ENCODE measurements at regions not wholly inside any gene's neighbourhood (a gene's known extent, or its start where the extent isn't known, plus 50 kb on each side); places are given as distances from the start of the nearest gene placed in this dataset.

DNA sequence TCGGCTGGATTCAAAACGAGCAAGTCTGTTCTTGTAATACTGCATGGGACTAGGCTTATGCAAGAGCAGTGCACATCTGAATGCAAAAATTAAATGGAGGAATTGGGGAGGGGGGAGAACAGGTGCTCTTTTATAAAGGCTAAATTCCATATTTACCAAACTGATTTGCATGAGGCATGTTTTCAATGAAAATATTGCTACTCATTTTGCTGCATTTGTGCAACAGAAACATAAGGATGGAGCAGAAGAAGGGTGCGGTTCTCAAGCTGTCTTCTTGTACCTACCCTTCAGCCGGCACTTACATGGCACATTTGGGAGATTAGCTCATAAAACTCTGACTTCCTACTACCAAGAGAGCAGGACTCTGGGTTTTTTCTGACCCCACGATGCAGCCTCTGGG is 256.4 kb downstream of the CDCA7 start:
- H3K4me2 ChIP-seq: no peak overlapping the region
- no peak overlapping the region for H3K27ac Mint-ChIP-seq
- H3K36me3 Mint-ChIP-seq: no peaks in the 10 kb centered on the region
- H3K4me3 Mint-ChIP-seq: no peak overlapping the region
- H4K20me1 ChIP-seq (ENCODE audit: low read depth): no peaks in the 10 kb centered on the region
- H3K36me3 ChIP-seq: no peaks in the 10 kb centered on the region
- peaks cover 2% of the 10 kb centered on the region for H3K9me3 Mint-ChIP-seq
- peaks cover 16% of the 10 kb centered on the region for H3K4me1 ChIP-seq
- DNase-seq (ENCODE audit: low spot score): no peak
- H3K79me2 ChIP-seq (ENCODE audit: low read depth): no peaks in the 10 kb centered on the region
- H3K9me3 ChIP-seq (ENCODE audit: low read depth): no peaks in the 10 kb centered on the region
- no peak overlapping the region for H3K27ac ChIP-seq
- H3K27me3 ChIP-seq: no peaks in the 10 kb centered on the region
- peaks cover 21% of the 10 kb centered on the region for H3K4me1 Mint-ChIP-seq
- H3K4me3 ChIP-seq: no peak overlapping the region
- no peak overlapping the region for H3K9ac ChIP-seq
- TF ChIP-seq EZH2 (IDR thresholded peaks at IDR 0.05): no peak
- TF ChIP-seq, protein P1, sequence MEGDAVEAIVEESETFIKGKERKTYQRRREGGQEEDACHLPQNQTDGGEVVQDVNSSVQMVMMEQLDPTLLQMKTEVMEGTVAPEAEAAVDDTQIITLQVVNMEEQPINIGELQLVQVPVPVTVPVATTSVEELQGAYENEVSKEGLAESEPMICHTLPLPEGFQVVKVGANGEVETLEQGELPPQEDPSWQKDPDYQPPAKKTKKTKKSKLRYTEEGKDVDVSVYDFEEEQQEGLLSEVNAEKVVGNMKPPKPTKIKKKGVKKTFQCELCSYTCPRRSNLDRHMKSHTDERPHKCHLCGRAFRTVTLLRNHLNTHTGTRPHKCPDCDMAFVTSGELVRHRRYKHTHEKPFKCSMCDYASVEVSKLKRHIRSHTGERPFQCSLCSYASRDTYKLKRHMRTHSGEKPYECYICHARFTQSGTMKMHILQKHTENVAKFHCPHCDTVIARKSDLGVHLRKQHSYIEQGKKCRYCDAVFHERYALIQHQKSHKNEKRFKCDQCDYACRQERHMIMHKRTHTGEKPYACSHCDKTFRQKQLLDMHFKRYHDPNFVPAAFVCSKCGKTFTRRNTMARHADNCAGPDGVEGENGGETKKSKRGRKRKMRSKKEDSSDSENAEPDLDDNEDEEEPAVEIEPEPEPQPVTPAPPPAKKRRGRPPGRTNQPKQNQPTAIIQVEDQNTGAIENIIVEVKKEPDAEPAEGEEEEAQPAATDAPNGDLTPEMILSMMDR (IDR thresholded peaks at IDR 0.05): no peak
- no peak for TF ChIP-seq EZH2phosphoT487 (IDR thresholded peaks at IDR 0.05)
- H3F3A ChIP-seq (ENCODE audit: low read depth): no peaks in the 10 kb centered on the region
- H2AFZ ChIP-seq (replicated peaks): no peak overlapping the region
- no peaks in the 10 kb centered on the region for H3K27me3 Mint-ChIP-seq (ENCODE audit: insufficient read depth, low read depth)

DNA sequence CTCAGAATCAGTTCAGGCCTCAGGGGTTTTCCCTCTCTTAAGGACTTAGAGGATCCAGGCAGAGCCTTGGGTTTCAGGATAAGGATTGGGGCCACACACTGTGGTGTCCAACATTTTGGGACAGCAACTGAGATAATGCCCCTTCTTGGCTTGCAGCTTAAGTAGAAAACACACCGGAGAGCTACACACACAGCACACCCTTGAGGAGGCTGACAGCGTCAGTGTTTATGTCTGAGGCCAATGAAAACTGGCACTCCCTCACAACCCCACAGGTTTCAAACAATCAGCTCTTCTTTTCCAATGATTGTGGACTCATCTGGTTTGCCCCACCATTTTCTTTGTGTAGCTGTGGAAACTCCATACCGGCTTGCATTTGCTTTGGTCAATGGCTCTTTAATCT is 257.7 kb downstream of the CDCA7 start:
- Histone ChIP-seq H4K20me1 (ENCODE audit: low read depth) (no peaks in the 10 kb centered on the region), H2AFZ (replicated peaks) (peak overlapping the region; percentile 63), H3K4me2 (no peak overlapping the region), H3K36me3 (no peaks in the 10 kb centered on the region), H3K27me3 (no peaks in the 10 kb centered on the region), H3K27ac (no peak overlapping the region), H3K9ac (no peak overlapping the region), H3K4me3 (no peak overlapping the region), H3K79me2 (ENCODE audit: low read depth) (no peaks in the 10 kb centered on the region), H3F3A (ENCODE audit: low read depth) (no peaks in the 10 kb centered on the region), H3K4me1 (peaks cover 9% of the 10 kb centered on the region), H3K9me3 (ENCODE audit: low read depth) (no peaks in the 10 kb centered on the region)
- Mint-ChIP-seq H3K27ac (peak overlapping the region; percentile 65), H3K36me3 (no peaks in the 10 kb centered on the region), H3K9me3 (peaks cover 5% of the 10 kb centered on the region), H3K4me3 (no peak overlapping the region), H3K4me1 (peaks cover 12% of the 10 kb centered on the region), H3K27me3 (ENCODE audit: insufficient read depth, low read depth) (no peaks in the 10 kb centered on the region)
- peak; percentile 7 for DNase-seq (ENCODE audit: low spot score)
- TF ChIP-seq EZH2phosphoT487 (IDR thresholded peaks at IDR 0.05): no peak
- TF ChIP-seq EZH2 (IDR thresholded peaks at IDR 0.05): no peak
- TF ChIP-seq, protein P1 (IDR thresholded peaks at IDR 0.05): peak; percentile 6

DNA sequence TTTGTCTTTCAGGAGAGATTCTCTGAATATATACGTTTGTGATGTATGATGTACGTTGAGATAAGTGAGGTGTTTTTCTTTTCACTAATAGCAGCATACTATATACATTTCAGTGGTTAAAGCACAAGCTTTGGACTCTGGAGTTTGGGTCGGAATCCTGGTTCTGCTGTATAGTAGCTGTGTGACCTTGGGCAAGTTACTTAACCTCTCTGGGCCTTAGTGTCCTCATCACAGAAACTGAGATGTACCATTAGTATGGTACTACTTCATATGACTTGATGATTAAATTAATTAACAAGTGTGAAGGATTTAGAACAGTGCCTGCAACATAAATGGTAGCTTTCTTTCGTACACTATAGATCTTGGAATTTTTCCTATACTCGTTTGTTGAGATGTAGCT is 258.7 kb downstream of the CDCA7 start:
- no peaks in the 10 kb centered on the region for H3F3A ChIP-seq (ENCODE audit: low read depth)
- H3K4me2 ChIP-seq: no peak overlapping the region
- no peaks in the 10 kb centered on the region for H3K27me3 Mint-ChIP-seq (ENCODE audit: insufficient read depth, low read depth)
- H3K27me3 ChIP-seq: no peaks in the 10 kb centered on the region
- peaks cover 12% of the 10 kb centered on the region for H3K4me1 Mint-ChIP-seq
- H4K20me1 ChIP-seq (ENCODE audit: low read depth): no peaks in the 10 kb centered on the region
- H3K9me3 ChIP-seq (ENCODE audit: low read depth): no peaks in the 10 kb centered on the region
- no peak overlapping the region for H3K27ac ChIP-seq
- H2AFZ ChIP-seq (replicated peaks): no peak overlapping the region
- TF ChIP-seq EZH2phosphoT487 (IDR thresholded peaks at IDR 0.05) (no peak), EZH2 (IDR thresholded peaks at IDR 0.05) (no peak)
- TF ChIP-seq, protein P1 (IDR thresholded peaks at IDR 0.05): no peak
- DNase-seq (ENCODE audit: low spot score): no peak
- no peak overlapping the region for H3K27ac Mint-ChIP-seq
- H3K4me1 ChIP-seq: peaks cover 9% of the 10 kb centered on the region
- no peak overlapping the region for H3K4me3 ChIP-seq
- H3K4me3 Mint-ChIP-seq: no peak overlapping the region
- H3K9ac ChIP-seq: no peak overlapping the region
- no peaks in the 10 kb centered on the region for H3K36me3 ChIP-seq
- H3K36me3 Mint-ChIP-seq: no peaks in the 10 kb centered on the region
- H3K9me3 Mint-ChIP-seq: peaks cover 11% of the 10 kb centered on the region
- no peaks in the 10 kb centered on the region for H3K79me2 ChIP-seq (ENCODE audit: low read depth)

Measured in neural progenitor cell (in vitro differentiated cells).